HEK293T (cell line): ENCODE measurements at regions not wholly inside any gene's neighbourhood (a gene's known extent, or its start where the extent isn't known, plus 50 kb on each side); places are given as distances from the start of the nearest gene placed in this dataset.

Source experiments
- ARNT ChIP-seq: fragments of 450-650 bp; IDR thresholded peaks from 2 replicates; pipeline ENCODE4 v1.6.1; 2017; ENCODE audit warnings: mild to moderate bottlenecking
- FOXA1 ChIP-seq: fragments of 450-650 bp; IDR thresholded peaks from 2 replicates; pipeline ENCODE4 v1.6.1; 2016; ENCODE audit warnings: mild to moderate bottlenecking
- FOXM1 ChIP-seq: fragments of 450-650 bp; IDR thresholded peaks from 2 replicates; pipeline ENCODE4 v1.6.1; 2017; ENCODE audit warnings: mild to moderate bottlenecking, borderline replicate concordance
- SP1 ChIP-seq: fragments of 450-650 bp; IDR thresholded peaks from 2 replicates; pipeline ENCODE4 v1.6.1; 2017
- SUZ12 ChIP-seq: fragments of 450-650 bp; IDR thresholded peaks from 2 replicates; pipeline ENCODE4 v1.6.1; 2016; ENCODE audit warnings: mild to moderate bottlenecking
- ZNF384 ChIP-seq: fragments of 450-650 bp; IDR thresholded peaks from 2 replicates; pipeline ENCODE4 v1.6.1; 2016

DNA sequence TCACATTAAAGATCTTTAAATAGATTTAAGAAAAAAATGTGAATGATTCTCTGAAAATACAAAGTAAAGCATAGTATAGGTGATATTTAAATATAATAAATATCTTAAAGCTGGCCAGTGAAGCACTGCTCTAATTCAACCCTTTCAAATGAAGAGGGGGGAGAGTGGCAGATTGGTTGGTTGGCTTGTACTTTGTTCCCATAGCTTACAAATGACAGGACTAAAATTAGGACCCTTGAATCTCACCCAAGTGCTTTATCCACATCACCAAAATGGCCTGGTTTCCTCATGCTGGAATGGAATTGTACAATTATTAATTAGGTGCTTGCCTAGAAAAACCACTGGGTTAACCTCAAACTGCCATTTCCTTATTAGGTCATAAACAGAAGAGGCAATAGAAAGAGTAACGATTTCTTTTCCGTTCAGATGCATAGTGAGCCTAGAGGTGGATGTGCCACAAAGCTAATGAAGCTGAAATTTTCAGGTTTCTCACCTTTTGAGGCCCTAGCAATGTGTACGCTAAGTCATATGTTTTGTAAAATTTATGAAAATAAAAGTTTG is 354.5 kb upstream of the CDH6 start:
- no peak for TF ChIP-seq ZNF384
- TF ChIP-seq SUZ12: no peak
- TF ChIP-seq FOXA1: no peak
- no peak for TF ChIP-seq FOXM1
- no peak for TF ChIP-seq ARNT
- no peak for TF ChIP-seq SP1
